Lung microvascular endothelial cell (primary cell): ENCODE measurements at regions not wholly inside any gene's neighbourhood (a gene's known extent, or its start where the extent isn't known, plus 50 kb on each side); places are given as distances from the start of the nearest gene placed in this dataset.
"Not testable (repeated sequence)": the region's sequence is repeated elsewhere in the genome, so short reads cannot be mapped to it uniquely, and the experiment has no call there.

Experiments used
- DNase-seq, 2 donors: peaks; one replicate each; pipeline versions ENCODE4 v3.0.0 to v3.0.0-alpha.2; 2010; ENCODE audit warnings: low read depth in 2 of 2

DNA sequence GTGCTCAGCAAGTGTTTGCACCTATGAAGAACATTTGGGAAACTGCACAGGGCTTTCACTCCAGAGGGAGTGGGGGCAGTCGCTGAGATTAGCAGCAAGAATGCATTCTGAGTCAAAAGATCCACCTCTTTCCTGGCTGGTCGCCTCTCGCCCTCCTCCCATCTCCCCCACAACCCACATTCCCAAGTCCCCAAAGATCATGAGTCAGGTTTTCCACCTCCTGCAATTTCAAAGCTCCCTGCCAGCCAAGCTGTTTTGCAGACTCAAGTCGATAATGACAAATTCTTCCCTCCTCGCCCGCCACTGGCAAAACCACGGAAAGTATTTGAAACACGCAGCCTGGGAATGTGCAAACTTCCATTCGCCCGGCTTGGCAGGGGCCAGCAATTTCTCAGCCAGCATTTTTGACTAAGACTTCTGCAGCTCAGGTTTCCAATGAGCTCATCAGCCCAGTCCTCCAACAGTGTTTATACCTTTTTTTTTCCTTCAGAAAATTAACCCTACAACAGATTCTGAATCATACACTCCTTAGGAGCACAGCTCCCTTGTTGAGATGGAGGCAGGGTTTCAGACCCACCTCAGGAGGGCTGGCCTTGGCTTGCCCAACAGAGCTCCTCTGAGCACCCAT lies 181.4 kb downstream of the SMAD6 start:
- DNase-seq, result peak; percentile 79 to 98

- no peak for DNase-seq
Observed at GRCh38 chr15:66884115-66884622, 181.2 kb upstream of the SMAD3 start.

DNA sequence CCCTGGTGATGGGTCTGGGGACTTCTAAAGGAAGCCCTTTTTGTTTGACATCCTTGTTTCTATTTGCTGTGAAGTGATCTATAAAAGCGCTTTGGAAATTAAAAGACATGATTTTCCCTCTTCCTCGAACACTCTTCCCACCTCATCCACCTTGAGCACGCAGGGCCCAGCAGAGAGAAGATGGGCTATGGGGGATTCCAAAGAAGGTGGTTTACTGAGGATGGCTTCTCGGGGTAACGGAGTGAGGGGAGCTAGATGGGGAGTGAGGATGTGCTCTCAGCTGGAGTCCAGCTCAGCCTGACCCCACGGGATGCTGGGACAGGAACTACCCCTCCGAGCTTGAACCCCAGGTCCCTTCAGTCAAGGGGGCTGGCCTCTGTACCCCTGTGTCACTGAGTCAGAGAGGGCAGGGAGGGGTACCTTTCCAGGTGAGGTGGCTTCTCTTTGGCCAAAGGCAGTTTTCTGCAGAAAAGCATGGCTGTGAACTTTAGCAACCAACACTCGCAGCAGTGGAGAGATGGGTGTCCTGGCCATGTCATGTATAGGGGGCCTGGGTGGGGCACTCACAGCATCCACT lies 180.7 kb upstream of the SMAD3 start:
- no peak for DNase-seq

DNA sequence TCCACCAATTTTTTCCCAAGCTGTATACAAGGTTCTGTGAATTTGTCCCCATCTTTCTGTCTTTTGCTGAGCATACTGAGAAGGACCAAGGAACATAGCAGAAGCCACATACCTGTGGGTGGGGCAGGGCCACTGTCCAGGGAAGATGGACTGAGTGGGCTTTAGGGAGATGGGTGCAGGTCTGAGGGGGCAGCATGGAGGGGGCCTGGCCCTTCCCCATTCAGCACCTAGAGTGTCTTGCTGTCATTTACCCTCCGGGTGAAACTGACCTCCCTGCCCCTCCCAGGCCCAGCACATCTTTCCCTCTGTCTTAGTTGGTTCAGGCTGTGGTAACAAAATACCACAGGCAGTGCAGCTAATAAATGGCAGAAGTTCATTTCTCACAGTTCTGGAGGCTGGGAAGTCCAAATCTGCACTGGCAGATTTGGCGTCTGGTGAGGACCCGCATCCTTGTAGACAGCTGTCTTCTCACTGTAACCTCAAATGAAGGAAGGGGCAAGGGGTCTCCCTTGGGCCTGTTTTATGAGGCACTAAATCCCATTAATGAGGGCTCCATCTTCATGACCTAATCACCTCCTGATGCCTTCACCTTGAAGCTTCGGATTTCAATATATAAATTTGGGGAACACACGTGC lies 180.0 kb upstream of the SMAD3 start:
- DNase-seq, result no peak

DNA sequence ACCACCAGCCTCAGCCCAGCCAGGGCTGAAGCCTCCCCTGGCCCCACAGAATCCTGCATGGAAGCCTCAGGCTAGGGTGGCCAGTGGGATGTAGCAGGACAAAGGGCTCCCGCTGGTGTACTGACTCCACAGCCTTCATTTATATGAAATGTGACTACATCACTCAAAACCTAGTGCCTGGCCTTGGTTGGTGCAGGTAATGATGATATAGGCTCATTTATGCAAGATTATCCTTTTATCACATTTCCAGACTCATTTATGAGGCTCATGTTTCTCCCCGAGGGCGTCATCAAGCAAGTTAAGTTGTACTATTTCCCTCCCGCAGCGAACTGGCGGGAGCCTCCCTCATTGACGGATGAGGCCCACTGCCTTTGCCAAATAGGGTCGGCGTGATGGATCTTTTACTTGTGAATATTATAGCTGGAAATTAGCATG lies 179.1 kb upstream of the SMAD3 start:
- no peak for DNase-seq

- no peak for DNase-seq
Observed at GRCh38 chr15:66886686-66887273, 178.6 kb upstream of the SMAD3 start.

DNA sequence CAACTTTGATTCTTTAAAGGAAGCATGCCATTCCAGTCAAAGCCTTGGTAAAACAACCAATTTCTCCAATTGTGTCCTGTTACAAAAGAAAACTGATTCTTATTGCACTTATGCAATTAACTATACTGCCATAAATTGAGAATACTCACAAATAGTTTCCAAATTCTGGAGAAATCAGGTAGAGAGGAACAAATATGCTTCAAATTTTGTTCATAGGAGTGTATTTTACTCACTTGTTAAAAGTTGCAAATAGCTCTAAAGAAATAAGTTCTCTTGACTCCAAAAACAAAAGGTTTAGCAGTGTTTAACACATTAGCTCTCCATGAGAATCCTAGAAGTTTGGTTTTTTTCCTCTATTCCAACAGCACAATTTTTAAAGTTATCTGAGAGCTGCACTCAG lies 176.1 kb upstream of the SMAD3 start:
- DNase-seq, result not testable (repeated sequence)

DNA sequence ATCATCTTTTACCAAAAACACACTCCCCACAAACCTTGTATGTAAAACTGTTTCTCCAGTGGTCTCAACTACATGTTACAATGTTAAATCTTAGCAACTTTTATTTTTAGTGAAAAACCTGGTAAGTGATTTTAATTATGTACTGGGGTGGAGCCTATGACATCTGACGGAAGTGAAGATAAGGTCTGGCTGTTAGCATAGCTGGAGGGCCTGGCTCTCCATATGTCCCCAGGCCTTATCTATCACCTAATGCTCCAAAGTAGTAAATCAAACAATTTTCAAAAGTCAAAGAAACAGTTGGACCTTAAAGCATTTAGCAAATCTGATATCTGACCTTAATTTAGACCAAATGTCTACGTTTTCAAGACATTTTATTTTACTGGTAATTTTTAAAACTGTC lies 173.6 kb upstream of the SMAD3 start:
- no peak for DNase-seq

DNA sequence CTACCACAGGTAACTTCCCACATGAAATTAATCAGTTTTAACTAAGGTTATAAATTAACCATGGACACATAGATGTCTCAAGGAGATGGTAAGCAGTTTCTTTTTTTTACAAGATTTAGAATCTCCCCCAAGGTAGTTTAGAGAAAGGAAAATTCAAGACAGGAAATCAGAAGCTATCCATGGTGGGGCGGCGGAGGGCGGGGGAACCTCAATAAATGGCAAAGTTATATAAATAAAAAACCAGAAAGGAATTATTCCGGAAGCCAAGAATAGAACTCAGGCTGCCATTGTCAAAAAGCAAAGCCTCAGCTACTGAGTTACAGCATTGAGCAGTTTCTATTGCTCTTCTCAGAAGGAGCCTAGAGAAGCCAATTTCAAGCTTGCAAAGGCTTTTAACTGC lies 172.1 kb upstream of the SMAD3 start:
- DNase-seq, result no peak

- no peak for DNase-seq
Observed at GRCh38 chr15:66894363-66894762, 171.0 kb upstream of the SMAD3 start.

DNA sequence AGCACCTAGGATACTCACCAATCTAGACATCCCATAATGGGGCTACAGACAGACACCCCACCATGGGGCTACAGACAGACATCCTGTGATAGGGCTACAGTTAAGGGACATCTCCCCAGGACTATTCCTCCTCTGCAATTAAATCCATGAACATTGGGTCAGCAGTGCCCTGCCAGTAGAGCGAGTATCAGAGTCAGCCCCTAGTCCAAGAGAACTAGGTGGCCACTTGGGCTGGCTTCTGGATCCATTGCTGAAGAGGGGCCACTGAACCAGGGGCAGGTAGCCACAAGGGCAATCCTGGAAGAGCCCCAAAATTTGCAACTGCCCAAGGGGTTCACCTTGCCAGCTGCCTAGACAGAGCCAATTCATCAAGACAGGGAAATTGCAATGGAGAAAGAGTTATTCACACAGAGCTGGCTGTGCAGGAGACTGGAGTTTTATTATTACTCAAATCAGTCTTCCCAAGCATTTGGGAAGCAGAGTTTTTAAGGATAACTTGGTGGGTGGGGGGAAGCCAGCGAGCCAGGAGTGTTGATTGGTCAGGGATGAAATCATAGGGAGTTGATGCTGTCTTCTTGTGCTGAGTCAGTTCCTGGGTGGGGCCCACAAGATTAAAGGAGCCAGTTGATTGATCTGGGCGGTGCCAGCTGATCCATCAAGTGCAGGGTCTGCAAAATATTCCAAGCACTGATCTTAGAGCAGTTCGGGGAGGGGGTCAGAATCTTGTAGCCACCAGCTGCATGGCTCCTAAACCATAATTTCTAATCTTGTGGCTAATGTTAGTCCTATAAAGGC lies 170.2 kb upstream of the SMAD3 start:
- DNase-seq, result no peak

- no peak for DNase-seq
Observed at GRCh38 chr15:66895794-66896453, 169.5 kb upstream of the SMAD3 start.

GRCh38 chr15:66896611-66897010 lies 168.8 kb upstream of the SMAD3 start:
- no peak for DNase-seq

GRCh38 chr15:66897416-66897815 lies 168.0 kb upstream of the SMAD3 start:
- no peak for DNase-seq

DNA sequence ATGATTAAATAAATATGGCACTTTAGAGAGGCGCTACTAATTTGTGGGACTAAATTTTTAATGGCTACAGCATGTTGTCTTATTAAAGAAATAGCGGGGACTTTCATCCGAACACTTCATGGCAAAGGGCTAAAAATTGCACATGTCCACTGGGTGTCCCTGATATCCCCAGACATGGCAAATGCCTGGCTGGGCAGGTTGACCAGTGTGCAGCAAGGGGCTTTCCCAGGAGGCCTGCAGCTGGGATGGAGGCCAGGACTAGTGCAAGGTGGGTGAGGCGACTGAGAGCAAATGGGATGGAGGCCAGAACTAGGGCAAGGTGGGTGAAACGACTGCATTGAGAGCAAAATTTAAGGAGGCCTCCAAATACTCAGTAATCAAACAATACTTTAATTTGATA lies 167.4 kb upstream of the SMAD3 start:
- no peak for DNase-seq

DNA sequence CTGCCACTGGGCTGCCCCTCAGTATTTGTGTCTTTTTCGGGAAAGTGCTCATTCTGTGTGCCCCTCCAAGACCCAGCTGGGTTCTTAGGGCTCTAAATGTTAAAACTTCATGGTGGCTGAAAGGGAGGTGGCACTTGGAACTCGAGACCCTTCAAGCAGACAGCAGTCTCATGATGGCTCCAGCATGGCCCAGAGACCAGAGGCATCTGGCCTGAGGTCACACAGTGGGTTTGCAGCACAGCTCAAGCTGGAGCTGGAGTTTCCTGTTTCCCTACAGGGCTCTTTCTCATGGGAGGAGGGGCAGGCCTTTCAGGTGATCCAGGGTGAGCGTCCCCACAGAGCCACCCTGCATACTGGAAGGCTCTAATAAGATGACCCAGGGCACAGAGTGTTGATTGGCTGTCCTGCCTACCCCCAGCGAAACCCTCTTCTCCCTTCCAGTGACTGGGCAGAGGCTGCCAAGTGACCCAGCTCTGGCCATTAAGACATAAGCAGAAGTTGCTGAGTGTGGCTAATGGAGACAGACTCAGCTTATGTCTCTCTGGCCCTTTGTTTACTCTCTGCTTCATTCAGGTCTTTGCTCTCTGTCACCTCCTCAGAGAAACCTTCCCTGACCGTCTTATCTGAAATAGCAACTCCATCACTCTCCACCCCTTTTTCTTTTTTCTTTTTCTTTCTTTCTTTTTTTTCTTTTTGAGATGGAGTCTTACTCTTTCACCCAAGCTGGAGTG lies 166.6 kb upstream of the SMAD3 start:
- DNase-seq, result no peak

- DNase-seq, result no peak
Observed at GRCh38 chr15:66899555-66900350, 165.6 kb upstream of the SMAD3 start.

- no peak for DNase-seq
Observed at GRCh38 chr15:66900586-66901310, 164.7 kb upstream of the SMAD3 start.
